ENCODE measurements at regions not wholly inside any gene's neighbourhood (a gene's known extent, or its start where the extent isn't known, plus 50 kb on each side); places are given as distances from the start of the nearest gene placed in this dataset.

DNA sequence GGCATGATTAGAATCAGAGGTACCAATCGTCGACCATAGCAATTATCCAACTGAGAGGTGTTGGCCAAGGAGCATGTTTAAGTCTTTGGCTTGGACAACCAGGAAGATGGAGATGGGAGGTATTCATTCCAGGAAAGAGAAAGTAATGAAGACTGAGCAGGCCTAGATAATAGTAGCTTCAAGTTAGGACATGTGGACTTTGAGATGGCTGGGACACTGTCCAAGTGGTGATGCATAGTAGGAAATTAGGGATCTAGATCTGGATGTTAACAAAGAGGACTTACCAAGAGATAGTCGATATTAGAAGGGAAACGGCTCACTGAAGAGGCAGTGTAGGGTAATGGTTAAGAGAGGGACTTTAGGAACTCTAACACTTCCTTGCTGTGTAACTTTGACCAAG lies 266.7 kb downstream of the FAM76B start:
- Histone ChIP-seq H3K9me3 (ENCODE audit: control insufficient read depth, insufficient read depth, low read depth, low read length) (no peaks in the 10 kb centered on the region), H3K4me3 (ENCODE audit: low read depth in 2 of 2, low read length in 2 of 2) (no peak overlapping the region), H3K27ac (ENCODE audit: low read length) (no peak overlapping the region), H3K4me1 (ENCODE audit: control insufficient read depth, insufficient read depth, low read length) (no peaks in the 10 kb centered on the region), H3K36me3 (ENCODE audit: control insufficient read depth, insufficient read depth, low read length) (no peaks in the 10 kb centered on the region), H3K27me3 (ENCODE audit: control insufficient read depth, insufficient read depth, low read length) (no peaks in the 10 kb centered on the region)
- CTCF ChIA-PET = no interaction called here
- intact Hi-C loops (cut with micrococcal nuclease; ENCODE audit: unreplicated experiment) = no loop called here
- POLR2A ChIA-PET = no interaction called here
- BruUV-seq (replicated peaks) = no TSS peak
- ATAC-seq = no peak
- in situ Hi-C loops (cut with HindIII; ENCODE audit: low pct_unique_long_range_greater_than_20kb, low sequenced_read_pairs) = no loop called here
- no peak for DNase-seq (ENCODE audit: low read depth, low spot score)
- no peak for TF ChIP-seq REST (IDR thresholded peaks at IDR 0.05; ENCODE audit: insufficient read depth in 1 of 2, low read depth in 2 of 2, low read length in 1 of 2)
- TF ChIP-seq CTCF (IDR thresholded peaks at IDR 0.05) = no peak
- no peak for TF ChIP-seq TCF7L2 (IDR thresholded peaks at IDR 0.05; ENCODE audit: low read depth, low read length)
- no peak for TF ChIP-seq POLR2AphosphoS5 (IDR thresholded peaks at IDR 0.05; ENCODE audit: low read depth, low read length)
- no peak for TF ChIP-seq SIN3A (IDR thresholded peaks at IDR 0.05; ENCODE audit: borderline replicate concordance, insufficient read depth, low read depth, low read length)

DNA sequence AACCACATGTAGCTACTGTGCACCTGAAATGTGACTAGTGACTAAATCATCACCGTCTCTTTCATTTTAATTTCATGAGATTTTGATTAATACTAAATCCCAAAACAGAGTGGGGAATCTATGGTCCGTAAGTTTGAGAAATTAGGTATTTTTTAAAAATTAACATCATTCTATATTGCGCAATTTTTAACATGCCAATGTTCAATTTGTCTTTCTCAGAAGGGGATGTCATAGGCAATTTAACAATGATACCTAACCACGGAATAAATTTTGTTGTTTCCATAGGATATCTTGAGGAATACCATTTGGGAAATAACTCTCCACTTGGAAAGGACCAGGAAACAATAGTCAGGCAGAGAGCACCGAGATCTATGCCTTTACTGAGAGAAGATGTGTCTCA lies 267.7 kb downstream of the FAM76B start:
- TF ChIP-seq TCF7L2 (IDR thresholded peaks at IDR 0.05; ENCODE audit: low read depth, low read length) (no peak), POLR2AphosphoS5 (IDR thresholded peaks at IDR 0.05; ENCODE audit: low read depth, low read length) (no peak), REST (IDR thresholded peaks at IDR 0.05; ENCODE audit: insufficient read depth in 1 of 2, low read depth in 2 of 2, low read length in 1 of 2) (no peak), CTCF (IDR thresholded peaks at IDR 0.05) (no peak), SIN3A (IDR thresholded peaks at IDR 0.05; ENCODE audit: borderline replicate concordance, insufficient read depth, low read depth, low read length) (no peak)
- ATAC-seq (no peak), DNase-seq (ENCODE audit: low read depth, low spot score) (no peak)
- Histone ChIP-seq H3K4me1 (ENCODE audit: control insufficient read depth, insufficient read depth, low read length) (no peaks in the 10 kb centered on the region), H3K36me3 (ENCODE audit: control insufficient read depth, insufficient read depth, low read length) (no peaks in the 10 kb centered on the region), H3K27me3 (ENCODE audit: control insufficient read depth, insufficient read depth, low read length) (no peaks in the 10 kb centered on the region), H3K9me3 (ENCODE audit: control insufficient read depth, insufficient read depth, low read depth, low read length) (no peaks in the 10 kb centered on the region), H3K4me3 (ENCODE audit: low read depth in 2 of 2, low read length in 2 of 2) (no peak overlapping the region), H3K27ac (ENCODE audit: low read length) (no peak overlapping the region)
- intact Hi-C loops (cut with micrococcal nuclease; ENCODE audit: unreplicated experiment) = no loop called here
- in situ Hi-C loops (cut with HindIII; ENCODE audit: low pct_unique_long_range_greater_than_20kb, low sequenced_read_pairs) = no loop called here
- CTCF ChIA-PET = no interaction called here
- BruUV-seq (replicated peaks) = no TSS peak
- POLR2A ChIA-PET = no interaction called here

Measured in Panc1 (cell line).